ENCODE measurements at regions not wholly inside any gene's neighbourhood (a gene's known extent, or its start where the extent isn't known, plus 50 kb on each side); places are given as distances from the start of the nearest gene placed in this dataset.
"Not testable (repeated sequence)": the region's sequence is repeated elsewhere in the genome, so short reads cannot be mapped to it uniquely, and the experiment has no call there.

DNA sequence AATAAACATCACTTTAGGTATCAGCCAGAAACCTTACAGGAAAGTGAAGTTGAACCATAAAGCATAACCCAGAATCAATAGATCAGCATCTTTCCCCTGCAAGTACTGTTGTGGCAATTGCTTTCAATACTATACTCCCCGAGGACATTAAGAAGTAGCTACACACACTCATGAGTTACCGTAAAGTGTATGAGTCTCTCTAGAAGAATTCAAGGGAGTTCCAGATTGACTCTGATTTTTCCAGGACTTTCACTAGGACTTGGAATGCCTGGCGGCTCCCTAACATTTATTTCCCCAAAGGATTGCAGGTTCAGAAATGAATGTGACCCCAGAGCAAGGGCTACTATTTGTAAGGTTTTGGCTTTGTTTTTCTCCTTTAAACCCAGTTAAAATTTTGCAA lies 465.4 kb upstream of the MDGA2 start:
- no peak for DNase-seq

DNA sequence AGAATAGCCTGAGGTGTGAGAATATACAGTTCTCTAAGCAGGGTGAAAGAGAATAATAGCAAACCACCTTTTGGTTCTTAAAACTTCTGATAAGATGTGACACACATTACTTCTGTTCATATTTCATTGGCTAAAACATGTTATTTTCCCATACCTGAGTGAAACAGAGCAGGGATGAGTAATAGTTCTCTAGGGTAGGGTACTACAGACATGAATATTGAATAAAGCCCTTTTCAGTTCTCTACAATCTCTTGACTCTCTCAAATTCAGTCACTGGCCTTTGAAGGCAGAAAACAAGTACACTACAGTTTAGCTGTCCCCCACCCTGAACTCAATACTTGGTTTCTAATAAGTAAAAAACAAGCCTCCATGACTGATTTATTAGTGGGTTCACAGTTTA lies 454.1 kb upstream of the MDGA2 start:
- DNase-seq = no peak

DNA sequence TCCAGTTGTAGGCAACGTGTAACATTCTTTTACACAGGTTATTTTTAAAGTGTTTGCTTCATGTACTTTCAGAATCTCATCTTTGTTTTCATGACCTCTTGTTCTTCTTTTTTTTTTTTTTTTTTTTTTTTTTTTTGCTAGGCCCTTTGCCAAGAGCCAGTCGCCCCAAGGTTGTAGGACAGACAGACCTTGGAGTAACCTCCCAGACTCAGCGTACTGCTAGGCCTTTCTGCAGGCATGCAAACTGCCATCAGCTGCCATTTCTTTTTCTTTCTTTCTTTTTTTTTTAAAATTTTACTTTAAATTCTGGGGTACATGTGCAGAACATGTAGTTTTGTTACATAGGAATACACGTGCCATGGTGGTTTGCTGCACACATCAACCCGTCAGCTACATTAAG lies 452.3 kb upstream of the MDGA2 start:
- DNase-seq = no peak

- no peak for DNase-seq
Observed at GRCh38 chr14:48125654-48126053, 450.2 kb upstream of the MDGA2 start.

GRCh38 chr14:48113713-48114112 lies 438.3 kb upstream of the MDGA2 start:
- DNase-seq = no peak

DNA sequence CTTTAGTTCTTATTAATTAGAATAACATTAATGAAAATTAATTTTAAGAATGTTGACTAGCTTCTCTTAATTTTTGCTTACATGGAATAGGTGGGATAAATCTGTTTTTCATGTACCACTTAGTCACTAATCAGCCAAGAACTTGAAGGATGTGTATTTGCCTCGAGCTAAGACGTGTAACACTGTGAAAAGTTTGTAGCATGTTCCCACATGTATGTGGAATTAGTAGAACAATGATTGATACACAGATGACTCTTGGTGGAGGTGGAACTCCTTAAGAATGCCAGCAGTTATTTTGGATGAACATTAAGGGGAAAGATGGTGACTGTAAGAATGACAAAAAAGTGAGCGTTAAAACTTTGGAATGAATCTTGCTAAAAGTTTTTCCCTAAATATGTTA lies 435.7 kb upstream of the MDGA2 start:
- no peak for DNase-seq

- no peak for DNase-seq
Observed at GRCh38 chr14:48107646-48108045, 432.2 kb upstream of the MDGA2 start.

DNA sequence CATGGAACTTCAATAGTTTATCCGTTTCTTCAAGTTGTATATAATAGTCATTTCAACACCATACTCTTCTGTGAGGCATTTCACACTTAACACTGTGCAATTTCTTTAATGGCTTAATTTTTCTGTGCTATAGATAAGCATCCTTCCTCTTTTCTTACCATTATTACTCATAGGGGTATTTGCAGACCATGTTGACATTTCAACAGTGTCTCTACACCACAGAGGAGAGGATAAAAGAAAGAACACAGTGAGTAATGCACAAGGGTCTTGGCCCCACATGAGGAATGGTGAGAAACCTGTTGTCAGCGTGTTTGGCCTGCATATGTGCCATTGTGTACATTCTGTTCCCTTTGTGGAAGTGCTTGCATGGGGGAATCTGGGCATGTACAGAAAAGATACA lies 421.5 kb upstream of the MDGA2 start:
- DNase-seq = no peak

- DNase-seq = no peak
Observed at GRCh38 chr14:48086516-48086915, 411.1 kb upstream of the MDGA2 start.

DNA sequence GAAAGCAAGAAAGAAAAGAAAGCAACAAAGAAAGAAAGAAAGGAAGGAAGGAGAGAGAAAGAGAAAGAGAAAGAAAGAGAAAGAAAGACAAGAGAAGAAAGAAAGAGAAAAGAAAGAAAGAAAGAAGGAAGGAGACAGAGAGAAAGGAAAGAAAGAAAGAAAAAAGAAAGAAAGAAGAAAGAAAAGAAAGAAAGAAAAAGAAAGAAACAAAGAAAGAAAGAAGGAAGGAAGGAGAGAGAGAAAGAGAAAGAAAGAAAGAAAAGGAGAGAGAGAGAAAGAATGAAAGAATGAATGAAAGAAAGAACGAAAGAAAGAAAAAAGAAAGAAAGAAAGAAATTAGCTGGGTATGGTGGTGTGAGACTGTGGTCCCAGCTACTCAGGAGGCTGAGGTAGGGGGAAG lies 400.1 kb upstream of the MDGA2 start:
- DNase-seq = no peak

- DNase-seq = no peak
Observed at GRCh38 chr14:48052973-48053372, 377.6 kb upstream of the MDGA2 start.

- DNase-seq = no peak
Observed at GRCh38 chr14:48035836-48036235, 360.4 kb upstream of the MDGA2 start.

DNA sequence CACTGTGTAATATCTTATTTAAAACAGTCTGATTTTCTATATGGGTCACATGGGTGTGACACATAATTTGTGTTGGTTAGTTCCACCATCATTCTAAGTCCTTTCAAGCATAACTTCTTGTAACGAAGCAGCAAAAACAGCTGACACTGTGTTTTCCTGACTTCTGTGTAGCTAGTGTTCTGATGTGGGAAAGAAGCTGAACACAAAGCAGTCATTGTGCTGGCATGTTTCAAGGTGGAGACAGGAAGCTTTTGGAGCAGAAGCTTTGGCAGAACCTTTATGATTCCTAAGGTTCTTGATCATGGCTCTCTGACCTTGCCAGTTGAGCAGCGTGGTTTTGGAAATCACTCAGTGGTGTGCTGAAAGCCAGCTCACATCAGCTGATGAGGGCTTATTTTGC lies 351.7 kb upstream of the MDGA2 start:
- no peak for DNase-seq

GRCh38 chr14:48023881-48024280 lies 348.5 kb upstream of the MDGA2 start:
- DNase-seq = no peak

DNA sequence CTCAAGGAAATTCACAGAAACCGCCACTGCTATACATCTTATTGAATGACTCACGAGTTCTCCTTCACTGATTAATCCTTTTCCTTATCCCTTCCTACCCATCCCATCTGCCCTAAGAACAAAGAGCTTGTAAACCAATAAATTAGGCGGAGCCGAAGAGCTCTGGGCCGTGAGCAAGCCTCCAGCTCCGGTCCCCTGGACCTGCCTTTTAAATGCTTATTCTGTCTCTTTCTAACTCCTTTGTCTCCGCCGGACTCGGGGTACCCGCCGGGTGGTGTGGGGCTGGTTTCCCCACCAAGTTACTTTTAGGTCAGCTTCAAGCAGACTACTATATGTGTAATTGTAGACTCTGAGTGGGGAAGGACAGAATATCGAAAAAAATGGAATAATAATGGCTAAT lies 336.1 kb upstream of the MDGA2 start:
- DNase-seq = not testable (repeated sequence)

- DNase-seq = no peak
Observed at GRCh38 chr14:48008646-48009045, 333.2 kb upstream of the MDGA2 start.

- DNase-seq = no peak
Observed at GRCh38 chr14:48005986-48006385, 330.6 kb upstream of the MDGA2 start.

DNA sequence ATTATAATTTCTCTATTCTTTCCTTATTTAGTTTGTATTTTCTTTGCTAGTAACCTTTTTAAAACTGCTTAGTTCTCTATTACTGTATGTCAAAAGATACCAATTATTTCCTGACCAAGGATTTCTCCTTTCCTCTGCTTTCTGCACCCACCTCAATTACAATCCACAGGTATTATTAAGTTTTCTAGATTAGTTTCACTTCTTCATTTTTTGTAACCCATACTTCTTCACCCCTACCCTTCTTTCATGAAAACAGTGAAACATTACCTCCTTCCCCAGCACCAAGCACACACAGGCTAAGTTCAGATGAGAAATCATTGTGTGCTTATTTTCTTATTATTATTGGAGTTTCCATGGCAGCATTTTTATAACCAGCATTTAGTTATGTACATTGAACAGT lies 318.5 kb upstream of the MDGA2 start:
- no peak for DNase-seq

DNA sequence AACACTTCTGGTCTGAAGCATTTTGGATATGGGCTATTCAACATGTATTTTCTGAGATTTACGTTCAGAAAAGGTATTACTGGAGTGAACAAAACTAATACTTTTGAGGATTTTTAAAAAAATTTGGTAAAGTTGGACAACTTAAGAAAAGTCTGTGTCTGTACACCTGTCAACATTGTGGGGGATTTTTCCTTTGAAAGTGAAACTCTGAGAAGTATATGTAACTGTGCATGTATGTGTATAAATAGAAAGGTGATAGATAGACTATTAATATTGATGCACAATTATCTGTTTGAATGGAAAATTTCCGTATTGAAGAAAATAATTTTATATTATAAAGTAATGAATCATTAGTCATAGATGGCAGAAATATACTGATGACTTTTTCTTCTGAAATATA lies 312.8 kb upstream of the MDGA2 start:
- DNase-seq = no peak

DNA sequence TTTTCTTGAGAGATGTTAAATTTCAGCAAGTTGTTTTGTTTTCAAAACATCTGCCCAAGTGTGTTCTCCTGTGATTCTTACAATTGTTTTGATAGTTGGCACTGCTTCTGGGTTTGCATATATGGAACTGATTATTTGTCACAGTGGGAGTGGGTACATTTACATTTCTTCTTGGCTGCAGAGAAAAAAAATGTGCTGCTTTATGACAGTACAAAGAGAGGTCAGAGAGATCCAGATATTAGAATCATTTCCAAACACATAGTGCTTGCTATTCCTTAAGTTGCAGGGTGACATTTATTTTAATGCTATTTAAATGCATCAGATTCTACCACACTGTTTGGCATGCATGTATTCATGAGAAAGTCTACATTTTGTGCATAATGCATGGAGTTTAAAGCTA lies 303.5 kb upstream of the MDGA2 start:
- no peak for DNase-seq

DNA sequence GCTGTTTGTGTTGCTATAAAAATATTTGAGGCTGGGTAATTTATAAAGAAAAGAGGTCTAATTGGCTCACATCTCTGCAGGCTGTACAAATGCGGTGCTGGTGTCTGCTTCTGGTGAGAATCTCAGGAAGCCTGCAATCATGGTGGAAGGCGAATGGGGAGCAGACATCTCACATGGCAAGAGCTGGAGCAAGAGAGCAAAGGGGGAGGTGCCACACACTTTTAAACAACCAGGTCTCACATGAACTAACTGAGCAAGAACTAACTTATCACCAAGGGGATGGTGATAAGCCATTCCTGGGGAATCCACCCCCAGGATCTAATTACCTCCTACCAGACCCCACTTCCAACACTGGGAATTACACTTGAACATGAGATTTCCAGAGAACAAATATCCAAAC lies 300.7 kb upstream of the MDGA2 start:
- DNase-seq = no peak

DNA sequence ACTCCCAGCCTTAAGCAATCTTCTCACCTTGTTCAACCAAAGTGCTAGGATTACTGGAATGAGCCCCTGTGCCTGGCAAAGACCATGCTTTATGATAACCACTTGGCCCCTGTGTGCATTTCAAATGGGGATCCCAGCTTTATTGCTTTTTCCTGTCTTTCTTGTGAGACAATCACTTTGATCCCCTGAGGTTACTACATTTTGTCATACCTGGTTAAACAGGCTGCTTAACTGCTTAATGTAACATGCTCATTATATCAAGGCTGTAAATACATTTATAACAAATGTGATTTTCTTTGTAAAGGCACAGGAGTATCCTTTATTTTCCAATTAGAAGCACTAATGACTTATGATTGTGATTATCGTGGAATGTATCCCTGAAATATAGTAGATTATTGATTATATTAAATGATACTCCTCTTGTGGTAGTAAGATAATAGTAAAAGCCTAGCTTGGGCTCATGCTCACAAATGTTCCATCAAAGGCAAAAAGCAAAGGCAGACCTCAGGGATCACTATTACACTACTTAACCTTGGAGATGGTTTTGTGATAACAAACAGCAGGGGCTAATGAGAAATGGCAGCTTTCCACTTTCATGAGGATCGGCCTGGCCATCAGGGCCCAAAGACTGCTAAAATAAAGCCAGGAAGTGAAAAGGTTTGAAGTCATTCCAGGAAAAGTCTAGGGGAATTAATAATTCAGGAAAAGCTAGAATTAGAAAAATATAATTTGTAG lies 290.8 kb upstream of the MDGA2 start:
- DNase-seq = no peak

DNA sequence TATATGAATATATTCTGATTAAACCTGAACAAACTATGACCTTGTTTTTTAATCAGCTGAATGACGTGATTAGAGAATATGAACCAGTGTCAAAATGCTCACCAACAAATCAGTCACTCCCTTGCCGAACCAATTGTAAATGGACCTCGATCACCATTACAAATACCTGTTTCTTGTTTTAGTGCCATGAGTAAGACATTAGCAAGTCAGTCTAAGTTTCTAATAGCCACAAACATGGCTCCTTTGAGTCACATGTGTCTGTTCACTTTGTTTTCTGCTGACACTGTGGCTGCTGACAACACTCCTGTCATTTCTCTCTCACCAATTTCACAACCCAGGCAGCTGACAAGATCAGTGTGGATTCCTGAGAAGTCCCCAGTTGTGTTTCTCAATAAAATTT lies 286.2 kb upstream of the MDGA2 start:
- DNase-seq = no peak

DNA sequence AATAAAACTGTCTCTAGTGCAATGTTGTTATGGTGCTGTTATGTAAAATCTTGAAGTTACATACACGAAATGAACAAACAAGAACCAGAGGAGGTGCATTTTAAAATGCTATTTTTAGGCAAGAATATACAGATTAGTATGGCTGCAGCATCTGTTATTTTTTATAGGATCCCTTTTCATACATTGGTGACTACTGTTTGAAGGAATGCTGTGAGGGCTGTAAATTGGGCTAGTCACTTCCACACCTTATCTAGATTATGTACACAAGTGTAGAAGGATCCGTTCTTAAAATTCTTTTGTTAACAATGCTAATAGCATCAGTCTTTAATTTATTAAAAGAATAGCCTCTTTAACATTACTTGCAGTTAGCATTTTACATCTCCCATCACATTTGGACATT lies 284.3 kb upstream of the MDGA2 start:
- no peak for DNase-seq

GRCh38 chr14:47949006-47949405 lies 273.6 kb upstream of the MDGA2 start:
- DNase-seq = no peak

DNA sequence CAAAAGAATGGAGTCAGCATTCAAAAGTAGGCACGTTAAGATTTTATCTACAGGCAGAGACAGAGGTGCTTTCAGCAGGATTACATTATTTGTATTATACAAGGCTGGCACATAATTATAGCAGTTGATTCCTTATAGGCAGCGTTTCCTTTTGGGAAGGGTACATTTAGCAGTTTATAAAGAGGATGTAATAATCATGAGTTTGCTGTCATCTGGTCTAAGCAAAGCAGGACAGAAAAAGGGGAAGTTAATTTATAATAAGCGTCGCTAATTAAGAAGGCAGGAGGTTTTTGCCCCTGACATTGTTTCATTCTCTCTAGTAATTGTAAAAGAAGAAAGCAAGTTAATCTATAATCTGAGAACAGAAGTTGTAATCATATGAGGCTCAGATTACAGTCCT lies 259.9 kb upstream of the MDGA2 start:
- DNase-seq = no peak

All from NCI-H1092 (cell line).